ENCODE measurements at regions not wholly inside any gene's neighbourhood (a gene's known extent, or its start where the extent isn't known, plus 50 kb on each side); places are given as distances from the start of the nearest gene placed in this dataset.

- no peak for TF ChIP-seq CTCF (IDR thresholded peaks at IDR 0.05; ENCODE audit: low read depth, low read length)
- no peak for TF ChIP-seq EZH2phosphoT487 (IDR thresholded peaks at IDR 0.05; ENCODE audit: low read depth)
Measured at GRCh38 chr2:35973737-35974132, 381.8 kb upstream of the CRIM1 start.

All from OCI-LY3 (cell line).